ENCODE measurements at regions not wholly inside any gene's neighbourhood (a gene's known extent, or its start where the extent isn't known, plus 50 kb on each side); places are given as distances from the start of the nearest gene placed in this dataset.

- no peak overlapping the region for H3K27ac ChIP-seq (ENCODE audit: low read depth, low read length)
- no peak for DNase-seq
- no peaks in the 10 kb centered on the region for H3K9me3 ChIP-seq (ENCODE audit: control insufficient read depth in 1 of 2, low read length in 2 of 2)
- ChIA-PET POLR2A (ENCODE audit: partially characterized antibody) (no interaction called here), CTCF (ENCODE audit: partially characterized antibody) (no interaction called here)
- Mint-ChIP-seq H3K4me1 (no peaks in the 10 kb centered on the region), H3K36me3 (no peaks in the 10 kb centered on the region), H3K27me3 (peaks cover 3% of the 10 kb centered on the region in 2 donors), H3K4me3 (no peak overlapping the region), H3K9me3 (peaks cover 0 to 8% (median 0%) of the 10 kb centered on the region in 8 donors), H3K27ac (no peak overlapping the region)
- H3K4me1 ChIP-seq (ENCODE audit: insufficient read depth, low read length): no peaks in the 10 kb centered on the region
- no peaks in the 10 kb centered on the region for H3K36me3 ChIP-seq (ENCODE audit: insufficient read depth, low read length)
- H3K27me3 ChIP-seq (ENCODE audit: insufficient read depth, low read length): no peaks in the 10 kb centered on the region
- intact Hi-C loops (cut with micrococcal nuclease): no loop called here
- no peak overlapping the region for H3K4me3 ChIP-seq (ENCODE audit: low read length in 2 of 2)
These were observed 128.3 kb upstream of the PLCXD3 start for GRCh38 chr5:41638685-41639084.

GRCh38 chr5:41637869-41638268 is 127.5 kb upstream of the PLCXD3 start:
- Histone ChIP-seq H3K27ac (ENCODE audit: low read depth, low read length) (no peak overlapping the region), H3K27me3 (ENCODE audit: insufficient read depth, low read length) (no peaks in the 10 kb centered on the region), H3K9me3 (ENCODE audit: control insufficient read depth in 1 of 2, low read length in 2 of 2) (no peaks in the 10 kb centered on the region), H3K4me1 (ENCODE audit: insufficient read depth, low read length) (no peaks in the 10 kb centered on the region), H3K4me3 (ENCODE audit: low read length in 2 of 2) (no peak overlapping the region), H3K36me3 (ENCODE audit: insufficient read depth, low read length) (no peaks in the 10 kb centered on the region)
- Mint-ChIP-seq H3K9me3 (peaks cover 0 to 6% (median 0%) of the 10 kb centered on the region in 8 donors), H3K4me3 (no peak overlapping the region), H3K27ac (no peak overlapping the region), H3K36me3 (no peaks in the 10 kb centered on the region), H3K27me3 (peaks cover 3% of the 10 kb centered on the region in 2 donors), H3K4me1 (no peaks in the 10 kb centered on the region)
- intact Hi-C loops (cut with micrococcal nuclease): no loop called here
- no peak for DNase-seq
- ChIA-PET CTCF (ENCODE audit: partially characterized antibody) (no interaction called here), POLR2A (ENCODE audit: partially characterized antibody) (no interaction called here)

- H3K27ac ChIP-seq (ENCODE audit: low read depth, low read length): no peak overlapping the region
- Mint-ChIP-seq H3K36me3 (no peaks in the 10 kb centered on the region), H3K9me3 (peaks cover 0 to 6% (median 0%) of the 10 kb centered on the region in 8 donors), H3K27ac (no peak overlapping the region), H3K4me3 (no peak overlapping the region), H3K27me3 (peaks cover 3% of the 10 kb centered on the region in 2 donors), H3K4me1 (no peaks in the 10 kb centered on the region)
- no peaks in the 10 kb centered on the region for H3K36me3 ChIP-seq (ENCODE audit: insufficient read depth, low read length)
- no peak overlapping the region for H3K4me3 ChIP-seq (ENCODE audit: low read length in 2 of 2)
- ChIA-PET POLR2A (ENCODE audit: partially characterized antibody) (no interaction called here), CTCF (ENCODE audit: partially characterized antibody) (no interaction called here)
- no peak for DNase-seq
- intact Hi-C loops (cut with micrococcal nuclease): no loop called here
- no peaks in the 10 kb centered on the region for H3K4me1 ChIP-seq (ENCODE audit: insufficient read depth, low read length)
- no peaks in the 10 kb centered on the region for H3K27me3 ChIP-seq (ENCODE audit: insufficient read depth, low read length)
- H3K9me3 ChIP-seq (ENCODE audit: control insufficient read depth in 1 of 2, low read length in 2 of 2): no peaks in the 10 kb centered on the region
These were observed 127.0 kb upstream of the PLCXD3 start for GRCh38 chr5:41637424-41637823.

- intact Hi-C loops (cut with micrococcal nuclease): no loop called here
- Mint-ChIP-seq H3K4me1 (no peaks in the 10 kb centered on the region), H3K27ac (no peak overlapping the region), H3K9me3 (peaks cover 0 to 2% (median 0%) of the 10 kb centered on the region in 8 donors), H3K4me3 (no peak overlapping the region), H3K36me3 (no peaks in the 10 kb centered on the region), H3K27me3 (peaks cover 3% of the 10 kb centered on the region in 2 donors)
- ChIA-PET POLR2A (ENCODE audit: partially characterized antibody) (no interaction called here), CTCF (ENCODE audit: partially characterized antibody) (no interaction called here)
- Histone ChIP-seq H3K36me3 (ENCODE audit: insufficient read depth, low read length) (no peaks in the 10 kb centered on the region), H3K27me3 (ENCODE audit: insufficient read depth, low read length) (no peaks in the 10 kb centered on the region), H3K4me3 (ENCODE audit: low read length in 2 of 2) (no peak overlapping the region), H3K27ac (ENCODE audit: low read depth, low read length) (no peak overlapping the region), H3K9me3 (ENCODE audit: control insufficient read depth in 1 of 2, low read length in 2 of 2) (no peaks in the 10 kb centered on the region), H3K4me1 (ENCODE audit: insufficient read depth, low read length) (no peaks in the 10 kb centered on the region)
- no peak for DNase-seq
These were observed 126.2 kb upstream of the PLCXD3 start for GRCh38 chr5:41636605-41637004.

- ChIA-PET CTCF (ENCODE audit: partially characterized antibody) (no interaction called here), POLR2A (ENCODE audit: partially characterized antibody) (no interaction called here)
- Mint-ChIP-seq H3K4me3 (no peak overlapping the region), H3K27ac (no peak overlapping the region), H3K36me3 (no peaks in the 10 kb centered on the region), H3K9me3 (peaks cover 0 to 3% (median 0%) of the 10 kb centered on the region in 8 donors), H3K27me3 (peaks cover 0 to 5% of the 10 kb centered on the region in 2 donors), H3K4me1 (no peaks in the 10 kb centered on the region)
- Histone ChIP-seq H3K4me1 (ENCODE audit: insufficient read depth, low read length) (no peaks in the 10 kb centered on the region), H3K27me3 (ENCODE audit: insufficient read depth, low read length) (no peaks in the 10 kb centered on the region), H3K36me3 (ENCODE audit: insufficient read depth, low read length) (no peaks in the 10 kb centered on the region), H3K27ac (ENCODE audit: low read depth, low read length) (no peak overlapping the region), H3K4me3 (ENCODE audit: low read length in 2 of 2) (no peak overlapping the region), H3K9me3 (ENCODE audit: control insufficient read depth in 1 of 2, low read length in 2 of 2) (no peaks in the 10 kb centered on the region)
- intact Hi-C loops (cut with micrococcal nuclease): no loop called here
- no peak for DNase-seq
These were observed 119.5 kb upstream of the PLCXD3 start for GRCh38 chr5:41629897-41630296.

- Histone ChIP-seq H3K9me3 (ENCODE audit: control insufficient read depth in 1 of 2, low read length in 2 of 2) (no peaks in the 10 kb centered on the region), H3K4me3 (ENCODE audit: low read length in 2 of 2) (no peak overlapping the region), H3K4me1 (ENCODE audit: insufficient read depth, low read length) (no peaks in the 10 kb centered on the region), H3K36me3 (ENCODE audit: insufficient read depth, low read length) (no peaks in the 10 kb centered on the region), H3K27me3 (ENCODE audit: insufficient read depth, low read length) (no peaks in the 10 kb centered on the region), H3K27ac (ENCODE audit: low read depth, low read length) (no peak overlapping the region)
- no peaks in the 10 kb centered on the region for H3K4me1 Mint-ChIP-seq
- ChIA-PET POLR2A (ENCODE audit: partially characterized antibody) (no interaction called here), CTCF (ENCODE audit: partially characterized antibody) (no interaction called here)
- DNase-seq: no peak
- H3K4me3 Mint-ChIP-seq: no peak overlapping the region
- H3K27ac Mint-ChIP-seq: no peak overlapping the region
- peaks cover 1 to 4% of the 10 kb centered on the region in 2 donors for H3K27me3 Mint-ChIP-seq
- no peaks in the 10 kb centered on the region for H3K36me3 Mint-ChIP-seq
- H3K9me3 Mint-ChIP-seq: peaks cover 0 to 6% (median 0%) of the 10 kb centered on the region in 8 donors
- intact Hi-C loops (cut with micrococcal nuclease): no loop called here
These were observed 115.2 kb upstream of the PLCXD3 start for GRCh38 chr5:41625571-41625970.

- Mint-ChIP-seq H3K27ac (no peak overlapping the region), H3K27me3 (peaks cover 1 to 2% of the 10 kb centered on the region in 2 donors), H3K4me1 (no peaks in the 10 kb centered on the region), H3K4me3 (peak overlapping the region in 1 of 8 donors; percentile 1), H3K36me3 (no peaks in the 10 kb centered on the region), H3K9me3 (peaks cover 0 to 6% (median 0%) of the 10 kb centered on the region in 8 donors)
- Histone ChIP-seq H3K9me3 (ENCODE audit: control insufficient read depth in 1 of 2, low read length in 2 of 2) (no peaks in the 10 kb centered on the region), H3K4me3 (ENCODE audit: low read length in 2 of 2) (no peak overlapping the region), H3K27me3 (ENCODE audit: insufficient read depth, low read length) (no peaks in the 10 kb centered on the region), H3K4me1 (ENCODE audit: insufficient read depth, low read length) (no peaks in the 10 kb centered on the region), H3K27ac (ENCODE audit: low read depth, low read length) (no peak overlapping the region), H3K36me3 (ENCODE audit: insufficient read depth, low read length) (no peaks in the 10 kb centered on the region)
- intact Hi-C loops (cut with micrococcal nuclease): no loop called here
- CTCF ChIA-PET (ENCODE audit: partially characterized antibody): no interaction called here
- no peak for DNase-seq
- POLR2A ChIA-PET (ENCODE audit: partially characterized antibody): no interaction called here
These were observed 111.0 kb upstream of the PLCXD3 start for GRCh38 chr5:41621420-41621819.

GRCh38 chr5:41617843-41618515 is 107.6 kb upstream of the PLCXD3 start:
- Mint-ChIP-seq H3K36me3 (no peaks in the 10 kb centered on the region), H3K27ac (no peak overlapping the region), H3K4me3 (no peak overlapping the region), H3K4me1 (no peaks in the 10 kb centered on the region), H3K27me3 (peaks cover 1 to 2% of the 10 kb centered on the region in 2 donors), H3K9me3 (peaks cover 0 to 4% (median 0%) of the 10 kb centered on the region in 8 donors)
- no peaks in the 10 kb centered on the region for H3K36me3 ChIP-seq (ENCODE audit: insufficient read depth, low read length)
- H3K9me3 ChIP-seq (ENCODE audit: control insufficient read depth in 1 of 2, low read length in 2 of 2): no peaks in the 10 kb centered on the region
- intact Hi-C loops (cut with micrococcal nuclease): no loop called here
- no peaks in the 10 kb centered on the region for H3K4me1 ChIP-seq (ENCODE audit: insufficient read depth, low read length)
- ChIA-PET POLR2A (ENCODE audit: partially characterized antibody) (no interaction called here), CTCF (ENCODE audit: partially characterized antibody) (no interaction called here)
- H3K27ac ChIP-seq (ENCODE audit: low read depth, low read length): no peak overlapping the region
- no peaks in the 10 kb centered on the region for H3K27me3 ChIP-seq (ENCODE audit: insufficient read depth, low read length)
- no peak overlapping the region for H3K4me3 ChIP-seq (ENCODE audit: low read length in 2 of 2)
- DNase-seq: no peak

Data from CD4-positive, alpha-beta memory T cell (primary cell).